GM12864 (cell line): ENCODE measurements at regions not wholly inside any gene's neighbourhood (a gene's known extent, or its start where the extent isn't known, plus 50 kb on each side); places are given as distances from the start of the nearest gene placed in this dataset.

Experiments used
- DNase-seq: peaks from one replicate; pipeline ENCODE4 v3.0.0-alpha.2; 2011; ENCODE audit warnings: low read depth
- H3K4me3 ChIP-seq: 2 replicates; pipeline ENCODE4 v1.5.1; 2011; ENCODE audit warnings: mild to moderate bottlenecking, low read depth, low read length, control low read depth
- TF ChIP-seq, protein P1 (sequence below): IDR thresholded peaks from 2 replicates; pipeline ENCODE4 v1.5.1; 2011; ENCODE audit warnings: low read depth, mild to moderate bottlenecking, moderate library complexity, low read length, control low read depth, inconsistent platforms; ENCODE audit errors: missing control alignments

DNA sequence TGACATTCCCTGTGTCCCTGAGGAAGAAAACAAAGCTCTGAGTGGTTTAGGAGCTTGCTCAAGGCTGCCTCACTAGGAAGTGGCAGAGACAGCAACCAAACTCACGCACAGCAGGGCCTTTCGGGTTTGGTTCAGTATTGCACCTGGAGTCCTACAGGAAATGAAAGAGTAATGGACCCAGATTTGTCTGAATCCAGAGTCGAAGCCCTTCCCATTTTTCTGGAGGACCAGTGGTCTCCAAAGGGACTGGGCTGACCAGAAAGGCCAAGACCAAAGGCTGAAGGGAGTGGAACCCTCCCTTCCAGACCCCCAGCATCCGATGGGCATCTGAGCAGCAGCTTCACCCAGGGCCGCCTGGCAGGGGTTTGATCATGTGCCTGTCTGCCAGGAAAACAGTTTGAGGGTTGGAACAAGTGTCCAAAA, 85.5 kb upstream of the RPL38 start:
- TF ChIP-seq, protein P1, sequence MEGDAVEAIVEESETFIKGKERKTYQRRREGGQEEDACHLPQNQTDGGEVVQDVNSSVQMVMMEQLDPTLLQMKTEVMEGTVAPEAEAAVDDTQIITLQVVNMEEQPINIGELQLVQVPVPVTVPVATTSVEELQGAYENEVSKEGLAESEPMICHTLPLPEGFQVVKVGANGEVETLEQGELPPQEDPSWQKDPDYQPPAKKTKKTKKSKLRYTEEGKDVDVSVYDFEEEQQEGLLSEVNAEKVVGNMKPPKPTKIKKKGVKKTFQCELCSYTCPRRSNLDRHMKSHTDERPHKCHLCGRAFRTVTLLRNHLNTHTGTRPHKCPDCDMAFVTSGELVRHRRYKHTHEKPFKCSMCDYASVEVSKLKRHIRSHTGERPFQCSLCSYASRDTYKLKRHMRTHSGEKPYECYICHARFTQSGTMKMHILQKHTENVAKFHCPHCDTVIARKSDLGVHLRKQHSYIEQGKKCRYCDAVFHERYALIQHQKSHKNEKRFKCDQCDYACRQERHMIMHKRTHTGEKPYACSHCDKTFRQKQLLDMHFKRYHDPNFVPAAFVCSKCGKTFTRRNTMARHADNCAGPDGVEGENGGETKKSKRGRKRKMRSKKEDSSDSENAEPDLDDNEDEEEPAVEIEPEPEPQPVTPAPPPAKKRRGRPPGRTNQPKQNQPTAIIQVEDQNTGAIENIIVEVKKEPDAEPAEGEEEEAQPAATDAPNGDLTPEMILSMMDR, result no peak
- DNase-seq, result no peak
- H3K4me3 ChIP-seq, result no peak overlapping the region

DNA sequence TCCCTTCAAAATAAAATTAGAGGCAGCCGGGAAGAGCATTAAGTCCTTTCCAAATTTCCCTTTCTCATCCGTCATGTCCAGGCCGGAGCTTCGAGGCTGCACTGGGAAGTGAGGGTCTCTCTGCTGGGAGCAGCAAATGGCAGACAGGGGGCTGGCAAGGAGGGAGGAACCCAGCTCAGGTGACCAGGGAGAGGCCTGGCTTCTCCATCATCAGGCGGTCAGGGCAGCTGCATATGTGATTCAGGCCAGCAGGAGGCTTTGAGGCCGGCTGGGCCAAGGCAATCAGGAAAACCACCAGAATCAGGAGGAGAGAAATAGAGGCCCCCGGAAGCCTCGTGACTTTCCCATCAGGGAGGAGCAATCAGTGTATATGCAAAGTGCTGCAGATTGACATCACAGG, 85.0 kb upstream of the RPL38 start:
- DNase-seq, result no peak
- TF ChIP-seq, protein P1, result no peak
- H3K4me3 ChIP-seq, result no peak overlapping the region

DNA sequence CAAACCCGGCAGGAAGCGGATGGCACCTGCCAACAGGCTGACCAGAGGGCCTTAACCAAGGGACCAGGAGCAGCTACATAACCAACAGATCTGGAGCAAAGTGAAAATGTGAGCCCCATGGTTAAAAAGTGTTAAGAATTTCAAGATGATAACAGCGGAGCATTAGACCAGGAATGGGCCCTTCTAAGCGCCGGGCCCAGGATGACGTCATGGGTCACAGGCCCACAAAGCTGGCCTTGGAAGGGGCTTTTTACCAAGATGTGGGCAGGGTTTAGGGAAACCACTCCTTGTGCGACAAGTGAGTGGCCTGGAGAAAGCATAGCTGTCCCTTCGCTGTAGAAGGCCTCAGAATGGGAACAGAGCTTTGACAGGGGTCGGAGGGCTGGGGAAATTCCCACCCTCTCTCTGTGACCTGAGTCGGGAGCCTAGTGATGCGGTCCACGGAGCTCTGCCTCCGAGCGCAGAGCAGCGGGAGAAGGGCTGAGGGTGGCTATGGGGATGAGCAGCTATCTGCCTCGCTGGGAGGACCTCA, 84.4 kb upstream of the RPL38 start:
- TF ChIP-seq, protein P1, result no peak
- no peak for DNase-seq
- H3K4me3 ChIP-seq, result no peak overlapping the region

DNA sequence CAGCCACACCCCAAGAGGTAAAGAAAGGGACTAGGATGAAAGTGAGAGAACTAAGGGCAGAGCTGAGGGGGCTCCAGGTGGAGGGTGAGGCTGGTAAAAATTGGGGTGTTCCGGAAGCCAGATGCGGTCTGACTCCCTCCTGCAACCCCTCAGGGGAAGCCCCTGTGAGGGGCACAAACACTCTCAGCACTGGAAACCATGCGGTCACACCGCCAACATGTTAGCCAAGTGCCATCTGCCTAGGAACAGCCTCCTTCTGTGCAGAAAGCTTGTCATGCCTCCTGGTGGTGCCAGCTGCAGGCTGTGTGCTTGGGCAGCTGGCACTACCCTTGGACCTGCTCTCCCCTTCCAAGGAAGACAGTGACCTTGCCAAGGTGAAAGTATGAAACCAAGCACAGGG, 83.5 kb upstream of the RPL38 start:
- DNase-seq, result no peak
- TF ChIP-seq, protein P1, result no peak
- no peak overlapping the region for H3K4me3 ChIP-seq

DNA sequence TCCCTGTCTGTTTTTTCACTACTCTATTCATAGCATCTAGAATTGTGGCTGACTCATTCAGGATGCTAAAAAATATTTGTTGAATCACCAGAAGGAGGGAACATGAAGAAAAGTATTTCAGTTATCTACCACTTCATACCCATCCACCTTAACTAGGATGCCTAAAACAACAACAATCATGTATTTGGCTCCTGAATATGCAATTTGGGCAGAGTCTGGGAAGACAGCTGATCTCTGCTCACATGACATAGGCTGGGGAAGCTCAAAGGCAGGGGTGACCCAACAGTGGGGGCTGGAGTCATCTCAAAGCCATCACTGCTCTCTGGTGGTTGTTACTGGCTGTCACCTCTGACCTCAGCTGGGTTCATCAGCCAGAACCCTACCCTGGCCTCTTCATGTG, 80.1 kb upstream of the RPL38 start:
- TF ChIP-seq, protein P1, result no peak
- no peak for DNase-seq
- H3K4me3 ChIP-seq, result no peak overlapping the region

DNA sequence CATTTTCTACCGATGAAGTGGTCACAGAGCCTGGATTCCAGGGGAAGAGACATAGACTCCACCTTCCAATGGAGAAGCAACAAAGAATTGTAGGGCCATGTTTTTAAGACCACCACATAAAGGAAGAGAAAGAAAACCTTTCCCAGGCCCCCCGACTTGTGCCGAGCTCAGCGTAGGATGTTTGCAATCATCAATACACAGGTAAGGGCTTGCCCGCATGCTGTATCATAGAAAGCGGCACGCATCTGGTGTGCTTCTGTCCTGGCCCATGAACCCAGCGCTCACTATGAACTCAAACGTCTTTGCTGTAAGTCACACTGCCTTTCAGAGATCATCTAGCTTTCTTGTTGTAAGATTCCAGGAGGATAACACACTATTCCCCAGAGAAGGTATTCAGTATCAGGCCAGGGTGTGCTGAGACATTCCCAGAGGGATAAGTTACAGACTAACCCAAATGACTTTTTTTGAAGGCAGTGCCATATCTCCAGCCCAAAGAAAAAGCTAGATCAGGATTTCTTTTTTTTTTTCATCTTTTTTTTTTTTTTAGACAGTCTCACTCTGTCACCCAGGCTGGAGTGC, 79.5 kb upstream of the RPL38 start:
- no peak overlapping the region for H3K4me3 ChIP-seq
- TF ChIP-seq, protein P1, result no peak
- no peak for DNase-seq

DNA sequence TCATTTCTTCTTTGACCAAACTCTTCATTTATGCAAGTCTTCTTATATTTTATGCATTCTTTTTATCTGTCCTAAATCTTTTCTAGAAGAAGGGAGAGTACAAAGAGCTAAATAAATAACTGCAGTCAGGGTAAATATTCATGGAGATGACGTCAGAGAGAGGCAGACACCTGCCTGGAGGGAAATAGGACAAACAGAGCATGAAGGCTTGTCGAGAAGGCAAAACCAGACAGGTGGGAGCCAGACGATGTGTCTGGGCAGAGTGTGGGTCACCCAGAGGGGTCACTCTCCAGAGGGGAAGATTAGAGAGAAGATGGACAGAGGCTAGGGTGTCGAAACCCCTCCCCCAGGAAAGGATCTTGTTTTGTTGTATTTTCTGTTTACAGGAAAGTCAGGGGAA, 78.3 kb upstream of the RPL38 start:
- H3K4me3 ChIP-seq, result no peak overlapping the region
- TF ChIP-seq, protein P1, result no peak
- no peak for DNase-seq
